ENCODE measurements at regions not wholly inside any gene's neighbourhood (a gene's known extent, or its start where the extent isn't known, plus 50 kb on each side); places are given as distances from the start of the nearest gene placed in this dataset.

- no peaks in the 10 kb centered on the region for H3K36me3 ChIP-seq
- H3K4me1 ChIP-seq = no peaks in the 10 kb centered on the region
- TF ChIP-seq EP300 (IDR thresholded peaks at IDR 0.05) (no peak), POLR2A (IDR thresholded peaks at IDR 0.05) (no peak), POLR2AphosphoS5 (IDR thresholded peaks at IDR 0.05) (no peak), CTCF (IDR thresholded peaks at IDR 0.05) (no peak)
- no peak for ATAC-seq
- WGBS, 2 donors (ENCODE audit: low coverage in 1 of 2) = 12% methylated on average over 4 of the region's 5 CpGs; no CpG with 5 or more reads in 1 of the 2 donors
- no peak overlapping the region for H3K27ac ChIP-seq
- no peaks in the 10 kb centered on the region for H3K9me3 ChIP-seq
- no peak overlapping the region for H3K4me3 ChIP-seq
- peaks cover 85% of the 10 kb centered on the region for H3K27me3 ChIP-seq
Observed at GRCh38 chr1:4166713-4167112, 266.6 kb upstream of the C1orf174 start.

- TF ChIP-seq POLR2A (IDR thresholded peaks at IDR 0.05) = no peak
- TF ChIP-seq POLR2AphosphoS5 (IDR thresholded peaks at IDR 0.05) = no peak
- TF ChIP-seq CTCF (IDR thresholded peaks at IDR 0.05) = no peak
- TF ChIP-seq EP300 (IDR thresholded peaks at IDR 0.05) = no peak
- no peak for ATAC-seq
- Histone ChIP-seq H3K9me3 (no peaks in the 10 kb centered on the region), H3K27me3 (peaks cover 89% of the 10 kb centered on the region), H3K27ac (no peak overlapping the region), H3K36me3 (no peaks in the 10 kb centered on the region), H3K4me1 (no peaks in the 10 kb centered on the region), H3K4me3 (no peak overlapping the region)
- 75 to 88% methylated on average over 1 of the region's 6 CpGs for WGBS, 2 donors (ENCODE audit: low coverage in 1 of 2)
Observed at GRCh38 chr1:4169991-4170390, 269.9 kb upstream of the C1orf174 start.

- H3K27ac ChIP-seq = no peak overlapping the region
- TF ChIP-seq CTCF (IDR thresholded peaks at IDR 0.05) = no peak
- TF ChIP-seq POLR2A (IDR thresholded peaks at IDR 0.05) = no peak
- no peak for TF ChIP-seq EP300 (IDR thresholded peaks at IDR 0.05)
- TF ChIP-seq POLR2AphosphoS5 (IDR thresholded peaks at IDR 0.05) = no peak
- no peak overlapping the region for H3K4me3 ChIP-seq
- H3K4me1 ChIP-seq = no peaks in the 10 kb centered on the region
- H3K9me3 ChIP-seq = no peaks in the 10 kb centered on the region
- no peak for ATAC-seq
- H3K27me3 ChIP-seq = peaks cover 82% of the 10 kb centered on the region
- no peaks in the 10 kb centered on the region for H3K36me3 ChIP-seq
- WGBS, 2 donors (ENCODE audit: low coverage in 1 of 2) = 77 to 89% methylated on average over 14 to 19 of the region's 25 CpGs
Observed at GRCh38 chr1:4170548-4171340, 270.7 kb upstream of the C1orf174 start.

GRCh38 chr1:4171480-4172450 lies 271.7 kb upstream of the C1orf174 start:
- no peaks in the 10 kb centered on the region for H3K9me3 ChIP-seq
- ATAC-seq = no peak
- no peak overlapping the region for H3K27ac ChIP-seq
- no peaks in the 10 kb centered on the region for H3K4me1 ChIP-seq
- H3K4me3 ChIP-seq = no peak overlapping the region
- TF ChIP-seq POLR2AphosphoS5 (IDR thresholded peaks at IDR 0.05) = no peak
- no peak for TF ChIP-seq EP300 (IDR thresholded peaks at IDR 0.05)
- TF ChIP-seq POLR2A (IDR thresholded peaks at IDR 0.05) = no peak
- no peak for TF ChIP-seq CTCF (IDR thresholded peaks at IDR 0.05)
- no peaks in the 10 kb centered on the region for H3K36me3 ChIP-seq
- peaks cover 71% of the 10 kb centered on the region for H3K27me3 ChIP-seq
- WGBS, 2 donors (ENCODE audit: low coverage in 1 of 2) = 37 to 50% methylated on average over 4 to 8 of the region's 23 CpGs
